Erythroblast (primary cell): ENCODE measurements at regions not wholly inside any gene's neighbourhood (a gene's known extent, or its start where the extent isn't known, plus 50 kb on each side); places are given as distances from the start of the nearest gene placed in this dataset.

Experiments
- GATA1 ChIP-seq: IDR thresholded peaks from 2 replicates; pipeline ENCODE4 v1.6.1; 2011; ENCODE audit warnings: low read depth, mild to moderate bottlenecking, control low read depth, low read length, moderate library complexity
- POLR2A ChIP-seq: IDR thresholded peaks from 2 replicates; pipeline ENCODE4 v1.6.1; 2011; ENCODE audit warnings: mild to moderate bottlenecking, low read length

- TF ChIP-seq POLR2A (no peak), GATA1 (no peak)
Measured at GRCh38 chr12:91743704-91744321, 401.8 kb downstream of the BTG1 start.
